ENCODE measurements at regions not wholly inside any gene's neighbourhood (a gene's known extent, or its start where the extent isn't known, plus 50 kb on each side); places are given as distances from the start of the nearest gene placed in this dataset.
"Not testable (repeated sequence)": the region's sequence is repeated elsewhere in the genome, so short reads cannot be mapped to it uniquely, and the experiment has no call there.

GRCh38 chr15:66885281-66885915 is 180.0 kb upstream of the SMAD3 start:
- H4K8ac ChIP-seq (ENCODE audit: low read length): no peak overlapping the region
- H3K4ac ChIP-seq (ENCODE audit: low read depth in 1 of 2, low read length in 2 of 2): no peak overlapping the region
- H3K9me3 ChIP-seq (ENCODE audit: control insufficient read depth, low read length): peaks cover 6% of the 10 kb centered on the region
- H3K4me2 ChIP-seq (ENCODE audit: low read length, poor library complexity, severe bottlenecking): no peak overlapping the region
- peak overlapping the region; percentile 33 for H3K9ac ChIP-seq (ENCODE audit: low read length)
- no peaks in the 10 kb centered on the region for H3K27me3 ChIP-seq (ENCODE audit: control insufficient read depth in 1 of 2, insufficient read depth in 1 of 2, low read length in 2 of 2)
- H3K4me1 ChIP-seq (ENCODE audit: control insufficient read depth, insufficient read depth, low read depth, low read length): peaks cover 26% of the 10 kb centered on the region
- no peak overlapping the region for H2BK12ac ChIP-seq (ENCODE audit: low read length in 2 of 2)
- no peak overlapping the region for H2BK5ac ChIP-seq (ENCODE audit: low read depth, low read length, poor library complexity, severe bottlenecking)
- DNase-seq: no peak
- no peaks in the 10 kb centered on the region for H3K79me1 ChIP-seq (replicated peaks; ENCODE audit: low read length, poor library complexity, severe bottlenecking)
- no peak overlapping the region for H3K27ac ChIP-seq (ENCODE audit: low read length, poor library complexity, severe bottlenecking)
- no peak overlapping the region for H4K91ac ChIP-seq (ENCODE audit: low read length)
- H2BK15ac ChIP-seq (ENCODE audit: low read depth, poor library complexity, severe bottlenecking): no peak overlapping the region
- no peak overlapping the region for H2AFZ ChIP-seq (ENCODE audit: low read depth, low read length)
- H3K23ac ChIP-seq (ENCODE audit: low read length in 2 of 2): no peak overlapping the region
- H2BK120ac ChIP-seq (ENCODE audit: low read depth, low read length): no peak overlapping the region
- H3K36me3 ChIP-seq (ENCODE audit: control insufficient read depth in 1 of 2, insufficient read depth in 2 of 2, low read depth in 1 of 2, low read length in 2 of 2): no peaks in the 10 kb centered on the region
- peak overlapping the region; percentile 62 for H2AK5ac ChIP-seq (ENCODE audit: low read length, severe bottlenecking)
- WGBS: 97% methylated on average over 5 of the region's 5 CpGs
- H3K14ac ChIP-seq (ENCODE audit: low read length in 2 of 2): no peak overlapping the region
- peak overlapping the region in 1 of 2 experiments; percentile 1 for H3K4me3 ChIP-seq (ENCODE audit: insufficient read depth in 1 of 2, low read depth in 1 of 2, low read length in 2 of 2)
- no peak overlapping the region for H3K18ac ChIP-seq (ENCODE audit: low read depth in 1 of 2, low read length in 2 of 2)

GRCh38 chr15:66886241-66886675 is 179.1 kb upstream of the SMAD3 start:
- Histone ChIP-seq H3K27ac (ENCODE audit: low read length, poor library complexity, severe bottlenecking) (no peak overlapping the region), H3K9ac (ENCODE audit: low read length) (peak overlapping the region; percentile 51), H3K4me3 (ENCODE audit: insufficient read depth in 1 of 2, low read depth in 1 of 2, low read length in 2 of 2) (no peak overlapping the region), H3K18ac (ENCODE audit: low read depth in 1 of 2, low read length in 2 of 2) (peak overlapping the region in 1 of 2 experiments; percentile 23), H3K79me1 (replicated peaks; ENCODE audit: low read length, poor library complexity, severe bottlenecking) (no peaks in the 10 kb centered on the region), H4K91ac (ENCODE audit: low read length) (no peak overlapping the region), H2BK5ac (ENCODE audit: low read depth, low read length, poor library complexity, severe bottlenecking) (no peak overlapping the region), H2BK120ac (ENCODE audit: low read depth, low read length) (no peak overlapping the region), H2BK12ac (ENCODE audit: low read length in 2 of 2) (no peak overlapping the region), H3K27me3 (ENCODE audit: control insufficient read depth in 1 of 2, insufficient read depth in 1 of 2, low read length in 2 of 2) (no peaks in the 10 kb centered on the region), H3K36me3 (ENCODE audit: control insufficient read depth in 1 of 2, insufficient read depth in 2 of 2, low read depth in 1 of 2, low read length in 2 of 2) (no peaks in the 10 kb centered on the region), H3K4me1 (ENCODE audit: control insufficient read depth, insufficient read depth, low read depth, low read length) (peaks cover 24% of the 10 kb centered on the region), H3K9me3 (ENCODE audit: control insufficient read depth, low read length) (peaks cover 6% of the 10 kb centered on the region), H2AFZ (ENCODE audit: low read depth, low read length) (no peak overlapping the region), H2AK5ac (ENCODE audit: low read length, severe bottlenecking) (no peak overlapping the region), H4K8ac (ENCODE audit: low read length) (no peak overlapping the region), H3K23ac (ENCODE audit: low read length in 2 of 2) (no peak overlapping the region), H3K14ac (ENCODE audit: low read length in 2 of 2) (no peak overlapping the region), H2BK15ac (ENCODE audit: low read depth, poor library complexity, severe bottlenecking) (no peak overlapping the region), H3K4me2 (ENCODE audit: low read length, poor library complexity, severe bottlenecking) (no peak overlapping the region), H3K4ac (ENCODE audit: low read depth in 1 of 2, low read length in 2 of 2) (no peak overlapping the region)
- 95% methylated on average over 5 of the region's 9 CpGs for WGBS
- no peak for DNase-seq

- no peak overlapping the region for H3K4me2 ChIP-seq (ENCODE audit: low read length, poor library complexity, severe bottlenecking)
- no peak overlapping the region for H3K4ac ChIP-seq (ENCODE audit: low read depth in 1 of 2, low read length in 2 of 2)
- H3K4me3 ChIP-seq (ENCODE audit: insufficient read depth in 1 of 2, low read depth in 1 of 2, low read length in 2 of 2): no peak overlapping the region
- H4K91ac ChIP-seq (ENCODE audit: low read length): peak overlapping the region; percentile 15
- H3K27ac ChIP-seq (ENCODE audit: low read length, poor library complexity, severe bottlenecking): no peak overlapping the region
- no peak overlapping the region for H4K8ac ChIP-seq (ENCODE audit: low read length)
- no peak overlapping the region for H2BK120ac ChIP-seq (ENCODE audit: low read depth, low read length)
- H3K18ac ChIP-seq (ENCODE audit: low read depth in 1 of 2, low read length in 2 of 2): no peak overlapping the region
- H3K14ac ChIP-seq (ENCODE audit: low read length in 2 of 2): peak overlapping the region in 1 of 2 experiments; percentile 30
- peak overlapping the region; percentile 51 for H3K9ac ChIP-seq (ENCODE audit: low read length)
- H3K23ac ChIP-seq (ENCODE audit: low read length in 2 of 2): no peak overlapping the region
- 90% methylated on average over 7 of the region's 7 CpGs for WGBS
- no peak overlapping the region for H2BK5ac ChIP-seq (ENCODE audit: low read depth, low read length, poor library complexity, severe bottlenecking)
- peaks cover 6% of the 10 kb centered on the region for H3K9me3 ChIP-seq (ENCODE audit: control insufficient read depth, low read length)
- no peaks in the 10 kb centered on the region for H3K27me3 ChIP-seq (ENCODE audit: control insufficient read depth in 1 of 2, insufficient read depth in 1 of 2, low read length in 2 of 2)
- H3K36me3 ChIP-seq (ENCODE audit: control insufficient read depth in 1 of 2, insufficient read depth in 2 of 2, low read depth in 1 of 2, low read length in 2 of 2): no peaks in the 10 kb centered on the region
- H3K4me1 ChIP-seq (ENCODE audit: control insufficient read depth, insufficient read depth, low read depth, low read length): peaks cover 20% of the 10 kb centered on the region
- peak overlapping the region; percentile 12 for H2AK5ac ChIP-seq (ENCODE audit: low read length, severe bottlenecking)
- H3K79me1 ChIP-seq (replicated peaks; ENCODE audit: low read length, poor library complexity, severe bottlenecking): no peaks in the 10 kb centered on the region
- H2AFZ ChIP-seq (ENCODE audit: low read depth, low read length): no peak overlapping the region
- DNase-seq: no peak
- H2BK12ac ChIP-seq (ENCODE audit: low read length in 2 of 2): peak overlapping the region in 1 of 2 experiments; percentile 43
- no peak overlapping the region for H2BK15ac ChIP-seq (ENCODE audit: low read depth, poor library complexity, severe bottlenecking)
Observed at GRCh38 chr15:66886686-66887273, 178.6 kb upstream of the SMAD3 start.

GRCh38 chr15:66889298-66889697 is 176.1 kb upstream of the SMAD3 start:
- H3K79me1 ChIP-seq (replicated peaks; ENCODE audit: low read length, poor library complexity, severe bottlenecking); H3K4me3 ChIP-seq (ENCODE audit: insufficient read depth in 1 of 2, low read depth in 1 of 2, low read length in 2 of 2); H3K9ac ChIP-seq (ENCODE audit: low read length); H3K27me3 ChIP-seq (ENCODE audit: control insufficient read depth in 1 of 2, insufficient read depth in 1 of 2, low read length in 2 of 2); H3K27ac ChIP-seq (ENCODE audit: low read length, poor library complexity, severe bottlenecking); H3K4me2 ChIP-seq (ENCODE audit: low read length, poor library complexity, severe bottlenecking); H2BK120ac ChIP-seq (ENCODE audit: low read depth, low read length); H2AFZ ChIP-seq (ENCODE audit: low read depth, low read length); H2BK15ac ChIP-seq (ENCODE audit: low read depth, poor library complexity, severe bottlenecking); H3K9me3 ChIP-seq (ENCODE audit: control insufficient read depth, low read length); H4K8ac ChIP-seq (ENCODE audit: low read length); H4K91ac ChIP-seq (ENCODE audit: low read length); H3K36me3 ChIP-seq (ENCODE audit: control insufficient read depth in 1 of 2, insufficient read depth in 2 of 2, low read depth in 1 of 2, low read length in 2 of 2); H3K18ac ChIP-seq (ENCODE audit: low read depth in 1 of 2, low read length in 2 of 2); H3K23ac ChIP-seq (ENCODE audit: low read length in 2 of 2); H3K4me1 ChIP-seq (ENCODE audit: control insufficient read depth, insufficient read depth, low read depth, low read length); H2BK5ac ChIP-seq (ENCODE audit: low read depth, low read length, poor library complexity, severe bottlenecking); DNase-seq; H2BK12ac ChIP-seq (ENCODE audit: low read length in 2 of 2); H3K14ac ChIP-seq (ENCODE audit: low read length in 2 of 2); H2AK5ac ChIP-seq (ENCODE audit: low read length, severe bottlenecking); H3K4ac ChIP-seq (ENCODE audit: low read depth in 1 of 2, low read length in 2 of 2): not testable (repeated sequence)

Data from mesenchymal stem cell (in vitro differentiated cells and primary cell).